Activated T-cell treated with anti-CD3 and anti-CD28 coated beads, Interleukin-2, amount 50 U/mL, for 1 hour (primary cell): ENCODE measurements at regions not wholly inside any gene's neighbourhood (a gene's known extent, or its start where the extent isn't known, plus 50 kb on each side); places are given as distances from the start of the nearest gene placed in this dataset.

Experiments used
- DNase-seq: peaks from one replicate; pipeline ENCODE4 v3.0.0-alpha.2; 2020

GRCh38 chr11:79570104-79570503 is 129.3 kb upstream of the TENM4 start:
- DNase-seq, result no peak

- DNase-seq, result no peak
Measured at GRCh38 chr11:79564288-79564925, 123.6 kb upstream of the TENM4 start.

- no peak for DNase-seq
Measured at GRCh38 chr11:79561496-79561895, 120.7 kb upstream of the TENM4 start.

- DNase-seq, result no peak
Measured at GRCh38 chr11:79550809-79551208, 110.0 kb upstream of the TENM4 start.

DNA sequence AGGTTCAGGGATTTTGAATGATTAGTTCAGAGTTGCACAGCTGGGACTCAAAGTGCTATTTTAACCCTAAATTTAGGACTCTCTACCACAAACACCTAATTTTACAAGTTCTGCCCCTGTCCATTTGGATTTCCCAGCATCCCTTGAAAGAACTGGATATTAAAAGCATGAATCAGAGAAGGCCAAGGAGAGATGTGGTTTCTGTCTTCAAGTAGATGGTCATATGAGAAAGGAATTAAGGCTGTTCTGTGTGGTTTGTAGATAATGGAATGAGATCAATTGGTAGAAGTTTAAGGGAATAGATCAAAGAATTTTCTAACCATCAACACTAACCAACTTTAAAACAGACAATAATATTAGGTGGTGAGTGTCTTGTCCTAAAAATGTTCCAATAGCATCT is 106.4 kb upstream of the TENM4 start:
- DNase-seq, result no peak

DNA sequence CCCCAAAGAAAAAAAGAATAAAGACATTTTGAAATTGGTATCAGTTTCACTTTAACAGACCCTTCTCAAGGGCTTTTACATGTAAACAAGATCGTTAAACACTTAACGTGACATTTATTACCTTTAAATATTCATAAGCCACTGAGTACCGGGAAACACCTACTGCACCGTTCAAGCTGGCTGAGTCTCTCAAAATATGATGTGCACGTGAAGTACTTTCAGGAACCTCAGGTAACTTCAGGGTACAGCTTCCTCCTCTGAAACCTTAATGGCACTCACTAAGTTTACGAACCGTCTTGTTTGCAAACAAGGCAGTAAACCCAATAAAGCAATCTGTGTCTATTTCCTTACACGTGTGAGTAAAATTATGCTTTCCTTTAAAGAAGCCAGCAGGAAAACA is 105.5 kb upstream of the TENM4 start:
- DNase-seq, result no peak

- no peak for DNase-seq
Measured at GRCh38 chr11:79544361-79544760, 103.5 kb upstream of the TENM4 start.

- no peak for DNase-seq
Measured at GRCh38 chr11:79543101-79543500, 102.3 kb upstream of the TENM4 start.

- no peak for DNase-seq
Measured at GRCh38 chr11:79541466-79541865, 100.6 kb upstream of the TENM4 start.

GRCh38 chr11:79538775-79539174 is 97.9 kb upstream of the TENM4 start:
- no peak for DNase-seq

DNA sequence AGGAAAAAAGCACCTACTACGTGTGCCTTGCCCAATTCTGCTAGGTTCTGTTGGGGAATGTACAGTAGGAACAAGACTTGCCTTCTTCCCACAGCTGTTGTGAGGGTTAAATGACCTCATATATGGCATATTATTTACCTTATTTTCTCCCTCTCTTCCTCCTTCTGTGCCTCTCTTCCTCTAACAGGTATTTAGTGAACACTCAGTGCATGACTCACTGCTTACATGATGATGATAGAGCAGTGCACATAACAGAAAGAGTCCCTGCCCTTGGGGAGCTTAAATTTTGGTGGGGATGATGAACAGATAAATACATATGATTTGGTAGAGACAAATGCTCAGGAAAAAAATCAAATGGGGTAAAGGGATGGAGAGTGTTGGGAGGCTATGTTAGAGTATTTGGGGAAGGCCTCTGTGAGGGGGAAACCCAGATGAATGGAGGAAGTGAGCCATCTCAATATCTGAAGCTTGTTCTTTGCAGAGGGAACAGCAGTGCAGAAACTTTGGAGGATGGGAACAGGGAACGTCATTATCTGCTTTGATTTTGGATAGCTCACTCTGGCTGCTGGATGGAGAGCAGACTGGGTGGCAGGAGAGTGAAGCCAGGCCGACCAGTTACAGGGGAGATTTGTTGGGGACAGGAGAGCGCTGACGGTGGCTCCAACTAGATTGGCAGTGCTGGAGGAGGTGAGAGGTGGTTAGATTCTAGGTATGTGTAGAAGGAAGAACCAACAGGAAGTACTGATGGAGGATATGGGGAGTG is 95.5 kb upstream of the TENM4 start:
- no peak for DNase-seq

DNA sequence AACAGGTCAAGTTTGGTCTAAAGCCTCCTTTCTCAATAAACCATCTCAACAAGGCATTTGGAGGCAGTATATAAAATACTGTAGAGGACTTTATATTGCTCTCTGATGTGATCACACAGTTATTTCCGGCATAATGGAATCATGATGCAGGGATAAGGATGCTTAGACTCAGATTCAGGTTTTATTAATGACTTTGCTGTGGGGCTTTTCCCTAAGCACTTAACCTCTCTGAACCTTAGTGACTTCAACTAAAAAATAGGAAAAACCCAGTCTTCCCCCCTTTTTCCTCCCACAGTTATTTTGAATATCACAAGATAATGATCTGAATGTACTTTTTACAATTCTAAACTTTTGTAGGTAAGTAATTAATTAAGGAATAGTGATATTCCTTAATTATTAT is 94.8 kb upstream of the TENM4 start:
- DNase-seq, result no peak

GRCh38 chr11:79525257-79525656 is 84.4 kb upstream of the TENM4 start:
- DNase-seq, result no peak

GRCh38 chr11:79522626-79523025 is 81.8 kb upstream of the TENM4 start:
- no peak for DNase-seq

GRCh38 chr11:79520086-79520485 is 79.3 kb upstream of the TENM4 start:
- DNase-seq, result no peak

DNA sequence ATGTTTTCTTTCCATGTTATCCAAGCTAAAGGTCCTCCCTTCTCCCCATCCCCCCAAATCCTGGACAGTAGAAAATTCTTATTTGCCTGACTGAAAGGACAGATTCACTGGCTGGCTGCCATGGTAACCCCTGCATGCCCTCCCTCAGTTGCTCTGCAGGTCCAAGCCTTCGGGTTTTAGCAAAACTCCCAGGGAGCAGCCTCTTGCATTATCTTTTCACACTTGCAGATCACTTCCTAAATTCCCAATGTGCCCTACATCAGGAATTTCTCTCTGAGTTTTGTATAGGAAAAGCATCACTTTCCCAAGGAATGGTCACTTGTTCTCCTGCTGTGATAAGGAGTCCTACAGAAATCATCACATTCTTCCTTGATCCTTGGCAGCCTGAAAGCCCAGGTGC is 75.0 kb upstream of the TENM4 start:
- no peak for DNase-seq

DNA sequence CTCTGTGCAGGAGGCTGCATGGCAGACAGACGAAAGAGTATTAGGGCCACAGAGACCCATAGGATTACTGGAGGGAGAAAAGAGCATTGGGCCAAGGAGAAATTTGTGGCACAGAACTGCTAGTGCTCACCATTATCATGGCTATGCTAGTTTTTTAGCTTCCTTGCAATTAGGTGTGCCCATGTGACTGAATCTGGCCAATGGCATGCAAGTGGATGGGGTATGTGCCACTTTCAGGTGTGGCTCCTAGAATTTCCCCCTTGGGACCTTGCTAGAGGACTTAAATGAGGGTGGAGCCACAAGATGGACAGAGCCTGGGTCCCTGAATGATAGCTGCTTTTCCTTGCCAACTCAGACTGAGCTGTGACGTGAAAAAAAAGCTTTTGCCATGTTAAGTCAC is 73.9 kb upstream of the TENM4 start:
- DNase-seq, result no peak

DNA sequence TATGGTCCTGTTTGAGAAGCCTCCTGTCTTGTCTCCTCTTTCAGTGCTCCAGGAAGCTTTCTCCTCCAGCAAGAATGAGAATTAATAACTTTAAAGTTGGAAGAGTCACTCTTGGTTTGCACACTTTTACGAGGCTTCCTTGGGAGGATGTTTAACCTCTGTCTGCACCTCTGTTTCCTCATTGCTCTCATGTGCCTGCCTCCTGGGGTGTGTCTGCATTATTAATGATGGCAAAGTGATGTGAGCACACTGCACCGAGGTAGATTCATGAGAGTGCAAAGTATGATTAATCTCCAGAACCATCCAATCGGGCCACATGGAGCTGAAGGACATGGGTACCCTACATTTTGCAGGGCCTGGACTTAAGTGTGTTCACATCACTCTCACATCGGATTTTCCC is 73.5 kb upstream of the TENM4 start:
- DNase-seq, result no peak

GRCh38 chr11:79512706-79513469 is 72.1 kb upstream of the TENM4 start:
- no peak for DNase-seq

DNA sequence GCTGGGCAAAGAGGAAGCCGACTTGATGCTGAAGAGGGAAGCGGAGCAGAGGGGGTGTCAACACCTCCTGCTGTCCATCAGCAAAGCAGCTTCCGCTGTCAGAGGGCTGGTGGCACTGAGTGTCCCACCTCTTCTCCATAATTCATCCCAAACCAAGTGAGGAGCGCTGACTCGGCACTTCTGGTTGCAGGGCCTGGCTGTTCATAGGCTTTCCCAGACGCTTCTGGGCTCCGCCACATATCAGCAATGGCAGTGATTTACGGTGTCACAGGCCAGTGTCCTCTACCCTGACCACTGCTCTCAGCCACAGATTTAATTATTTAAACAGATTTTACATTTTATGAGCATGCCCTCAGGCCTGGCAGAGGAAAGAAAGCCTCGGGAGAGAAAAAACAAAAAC is 70.1 kb upstream of the TENM4 start:
- DNase-seq, result no peak

GRCh38 chr11:79508461-79508860 is 67.6 kb upstream of the TENM4 start:
- no peak for DNase-seq

DNA sequence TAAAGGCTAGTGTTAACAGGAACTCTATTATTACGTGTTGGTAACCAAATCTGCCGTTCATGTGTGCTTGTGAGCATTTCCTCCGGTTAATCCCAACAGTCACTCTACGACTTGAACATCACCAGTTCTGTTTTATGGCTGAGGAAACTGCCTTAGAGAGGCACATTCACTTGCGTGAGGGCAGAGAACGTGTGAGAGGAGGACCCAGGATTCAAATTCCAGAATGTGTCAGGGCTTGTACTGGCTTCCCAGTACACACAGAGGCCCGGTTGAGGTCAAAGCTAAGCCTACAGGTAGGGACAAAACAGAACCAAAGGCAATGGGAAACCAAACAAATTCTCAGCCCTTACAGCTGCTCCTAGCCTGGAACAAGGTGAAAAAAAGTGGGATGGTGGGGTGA is 66.9 kb upstream of the TENM4 start:
- no peak for DNase-seq

- DNase-seq, result no peak
Measured at GRCh38 chr11:79506734-79507344, 66.0 kb upstream of the TENM4 start.

GRCh38 chr11:79506124-79506523 is 65.3 kb upstream of the TENM4 start:
- DNase-seq, result no peak
